ENCODE measurements at regions not wholly inside any gene's neighbourhood (a gene's known extent, or its start where the extent isn't known, plus 50 kb on each side); places are given as distances from the start of the nearest gene placed in this dataset.

DNA sequence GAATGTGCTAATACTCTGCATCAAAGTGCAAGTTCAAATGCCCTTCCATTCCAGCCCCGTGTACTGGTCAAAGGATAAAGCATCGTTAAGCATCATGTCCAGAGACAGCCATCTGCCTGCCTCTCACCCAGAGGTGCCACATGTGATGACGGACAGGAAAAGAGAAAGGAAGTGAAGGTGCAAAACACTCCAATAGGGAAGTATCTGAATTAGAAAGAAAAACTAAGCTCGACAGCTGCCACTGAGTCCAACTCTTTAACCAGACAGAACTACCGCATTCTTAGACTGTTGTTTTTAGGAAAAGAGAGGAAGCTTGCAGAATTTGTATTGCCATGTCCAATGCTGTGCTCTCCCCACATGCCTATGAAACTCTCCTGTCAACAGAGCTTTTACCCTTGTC is 465.0 kb upstream of the SOX5 start:
- DNase-seq (ENCODE audit: low read depth), result no peak

GRCh38 chr12:24411948-24412347 is 462.5 kb upstream of the SOX5 start:
- DNase-seq (ENCODE audit: low read depth), result no peak

GRCh38 chr12:24409868-24410267 is 460.4 kb upstream of the SOX5 start:
- DNase-seq (ENCODE audit: low read depth), result no peak

- no peak for DNase-seq (ENCODE audit: low read depth)
These were observed 458.8 kb upstream of the SOX5 start for GRCh38 chr12:24408305-24408704.

GRCh38 chr12:24407884-24408283 is 458.4 kb upstream of the SOX5 start:
- no peak for DNase-seq (ENCODE audit: low read depth)

- no peak for DNase-seq (ENCODE audit: low read depth)
These were observed 454.8 kb upstream of the SOX5 start for GRCh38 chr12:24404086-24404815.

GRCh38 chr12:24400533-24400932 is 451.1 kb upstream of the SOX5 start:
- DNase-seq (ENCODE audit: low read depth), result no peak

DNA sequence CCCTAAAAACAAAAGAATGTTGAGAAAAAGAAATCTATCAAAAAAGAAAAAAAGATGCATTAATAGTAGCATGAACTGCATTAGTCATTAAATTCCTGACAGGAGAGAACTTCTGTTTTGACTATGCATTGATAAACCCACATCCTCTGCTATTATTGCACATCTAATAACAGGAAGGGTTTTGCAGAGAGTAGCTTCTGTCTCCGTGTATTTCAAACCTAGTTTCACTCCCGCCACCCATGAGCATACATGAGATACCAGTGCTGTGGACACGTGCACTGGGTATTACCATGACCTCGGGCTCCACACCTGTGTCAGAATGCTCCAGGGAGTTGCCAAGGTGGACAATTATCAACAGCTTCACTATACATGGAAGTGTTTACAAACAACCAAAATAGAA is 449.1 kb upstream of the SOX5 start:
- no peak for DNase-seq (ENCODE audit: low read depth)

DNA sequence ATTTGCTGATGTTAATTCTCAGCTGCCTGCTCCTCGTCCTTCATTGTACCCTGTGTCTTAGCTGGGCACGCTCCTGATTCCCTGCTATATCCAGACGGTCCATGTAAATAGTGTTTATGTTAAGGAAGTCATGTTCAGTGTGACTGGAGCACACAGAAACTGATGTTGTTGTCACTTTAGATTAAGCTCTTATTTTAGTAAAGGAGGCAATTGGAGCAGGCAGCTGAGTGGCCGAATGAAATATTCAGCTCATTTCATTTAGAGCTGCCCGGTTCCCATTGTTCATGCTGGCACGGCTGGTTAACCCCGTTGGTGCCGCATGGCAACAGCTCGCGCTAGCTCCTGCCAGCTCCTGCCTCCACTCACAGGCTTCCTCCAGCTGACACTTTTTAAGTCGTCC is 446.8 kb upstream of the SOX5 start:
- DNase-seq (ENCODE audit: low read depth), result no peak

DNA sequence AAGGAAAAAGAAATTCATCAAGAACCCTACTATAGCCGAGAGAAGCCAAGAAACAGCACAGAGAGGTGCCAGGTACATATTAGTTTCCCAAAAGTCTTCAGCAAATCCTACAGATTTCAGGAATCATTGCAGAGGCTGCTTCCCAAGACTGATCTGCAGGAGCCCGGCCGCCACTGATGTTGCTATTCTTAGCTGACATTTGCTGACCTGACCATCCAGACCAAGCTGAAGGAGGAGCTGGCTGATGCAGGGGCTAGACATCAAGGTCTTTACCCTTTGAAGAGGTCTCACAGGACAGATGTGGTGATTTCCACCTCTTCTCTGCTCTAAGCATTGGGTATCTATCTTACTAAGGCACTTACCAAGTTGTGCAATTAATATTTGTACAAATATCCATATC is 444.8 kb upstream of the SOX5 start:
- no peak for DNase-seq (ENCODE audit: low read depth)

GRCh38 chr12:24393071-24393470 is 443.6 kb upstream of the SOX5 start:
- DNase-seq (ENCODE audit: low read depth), result no peak

- no peak for DNase-seq (ENCODE audit: low read depth)
These were observed 439.9 kb upstream of the SOX5 start for GRCh38 chr12:24389394-24389793.

- no peak for DNase-seq (ENCODE audit: low read depth)
These were observed 437.9 kb upstream of the SOX5 start for GRCh38 chr12:24387381-24387780.

DNA sequence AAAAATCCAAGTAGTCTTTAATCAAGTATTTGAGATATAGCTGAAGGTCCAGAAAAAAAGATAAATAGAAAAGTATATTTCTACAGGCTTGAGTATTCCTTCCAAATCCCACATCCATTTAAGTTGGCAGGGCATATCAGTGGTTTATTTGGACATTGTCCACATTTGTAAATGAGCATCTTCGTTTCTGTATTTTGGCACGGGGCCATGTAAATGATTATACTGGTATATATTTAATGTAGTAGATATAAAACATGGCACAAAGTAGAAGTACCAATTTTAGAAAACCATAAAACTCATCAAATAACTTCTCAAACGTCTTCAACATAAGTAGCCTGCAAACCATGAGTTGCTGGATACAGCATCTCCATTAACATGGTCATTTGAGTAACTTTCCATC is 437.4 kb upstream of the SOX5 start:
- no peak for DNase-seq (ENCODE audit: low read depth)

DNA sequence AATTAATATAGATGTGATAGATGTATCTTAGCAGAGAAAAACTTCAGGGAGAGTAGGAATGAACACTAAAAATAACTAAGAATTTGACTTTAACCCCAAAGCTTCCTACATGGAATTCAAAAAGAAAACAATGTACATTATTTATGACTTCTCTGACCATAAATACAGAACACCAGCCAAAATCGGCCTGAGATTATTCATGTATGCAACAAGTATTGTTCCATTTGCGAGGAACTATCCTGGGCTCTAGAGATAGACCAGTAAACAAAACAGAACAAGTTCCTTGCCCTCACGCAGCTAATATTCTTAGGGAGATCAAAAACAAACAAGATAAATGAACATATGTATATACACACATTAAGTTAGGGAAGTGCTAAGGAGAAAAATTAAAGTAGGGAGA is 432.3 kb upstream of the SOX5 start:
- no peak for DNase-seq (ENCODE audit: low read depth)

DNA sequence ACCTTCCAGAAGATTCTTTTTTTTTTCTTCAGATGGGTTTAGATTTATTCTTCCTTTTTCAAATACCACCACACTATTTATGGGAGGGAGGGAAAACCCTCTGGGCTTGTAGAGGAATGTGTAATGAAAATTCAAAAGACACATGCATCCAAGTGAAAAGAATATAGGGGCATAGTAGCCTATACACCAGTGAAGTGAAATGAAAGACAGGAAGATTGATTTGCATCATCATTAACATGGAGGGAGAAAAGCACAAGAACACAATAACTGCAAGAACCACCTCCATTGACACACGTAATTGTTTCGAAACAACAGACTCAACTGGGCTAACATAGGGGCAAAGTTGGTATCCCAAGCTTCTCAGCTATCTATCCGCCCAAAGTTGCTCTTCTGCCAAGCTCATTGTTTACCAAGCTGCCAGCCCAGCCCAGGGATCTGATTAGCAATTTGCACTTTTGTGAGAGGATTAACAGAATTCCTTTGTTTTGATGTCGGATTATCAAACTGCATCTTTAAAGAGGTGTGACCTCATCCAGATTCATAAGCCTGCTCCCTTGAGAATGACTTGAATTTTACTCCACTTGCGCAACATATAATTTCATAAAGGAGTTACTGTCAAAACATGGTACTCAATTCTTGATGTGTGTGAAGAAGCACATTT is 430.5 kb upstream of the SOX5 start:
- no peak for DNase-seq (ENCODE audit: low read depth)

DNA sequence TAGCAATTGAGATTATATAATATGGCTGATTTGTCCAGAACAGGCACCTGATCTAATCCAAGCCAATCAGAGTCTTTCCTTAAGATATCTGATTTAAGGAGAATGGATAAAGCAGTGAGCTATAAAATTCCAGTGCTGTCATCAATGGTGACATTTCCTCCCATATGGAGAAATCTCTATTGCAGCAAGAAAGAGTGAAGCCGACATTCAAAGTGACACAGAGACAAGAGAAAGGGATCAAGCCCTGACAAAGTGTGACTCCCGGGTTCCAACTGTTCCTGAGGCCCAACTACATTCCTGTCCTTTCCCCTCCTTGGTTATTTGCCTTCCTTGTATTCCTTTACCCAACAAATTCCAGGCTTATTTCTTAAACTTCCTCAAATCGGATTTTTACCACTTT is 430.0 kb upstream of the SOX5 start:
- no peak for DNase-seq (ENCODE audit: low read depth)

- DNase-seq (ENCODE audit: low read depth), result no peak
These were observed 429.3 kb upstream of the SOX5 start for GRCh38 chr12:24378548-24379407.

DNA sequence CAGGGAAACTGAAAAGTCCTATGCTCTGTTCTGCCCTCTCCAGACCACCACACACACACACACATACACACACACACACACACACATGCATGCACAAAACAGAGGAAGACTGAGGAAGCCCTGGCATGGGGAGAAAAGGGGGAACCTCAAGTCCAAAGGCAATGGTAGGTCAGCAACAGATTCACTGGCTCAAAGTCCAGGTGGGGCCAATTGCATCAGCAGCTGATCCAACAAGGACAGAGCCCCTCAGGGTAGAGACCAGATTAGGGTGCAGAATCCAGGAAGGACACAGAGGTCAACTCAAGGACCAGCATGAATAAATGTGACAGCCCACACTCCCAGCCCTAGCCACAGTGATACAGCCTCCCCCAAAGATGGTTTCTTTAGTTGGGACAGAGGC is 425.0 kb upstream of the SOX5 start:
- DNase-seq (ENCODE audit: low read depth), result no peak

GRCh38 chr12:24373004-24373403 is 423.5 kb upstream of the SOX5 start:
- no peak for DNase-seq (ENCODE audit: low read depth)

- no peak for DNase-seq (ENCODE audit: low read depth)
These were observed 417.0 kb upstream of the SOX5 start for GRCh38 chr12:24366514-24366913.

DNA sequence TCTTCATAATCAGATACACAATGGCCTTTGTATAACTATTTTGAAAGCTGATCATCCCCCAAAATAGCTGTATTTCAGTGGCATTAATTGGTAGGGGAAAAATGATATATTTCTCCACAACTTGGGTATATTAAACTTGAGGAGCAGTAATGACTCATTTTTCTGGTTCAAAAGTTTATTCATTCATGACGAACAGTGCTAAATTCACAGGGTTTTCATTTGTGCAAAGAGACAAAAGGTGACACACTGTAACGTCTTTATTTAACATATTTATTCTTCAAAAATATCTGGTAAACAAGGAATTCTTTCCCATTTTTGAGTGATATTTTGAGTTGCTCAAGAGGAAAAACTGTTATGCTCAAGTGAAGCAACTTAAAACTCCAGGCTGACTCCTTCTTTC is 415.5 kb upstream of the SOX5 start:
- DNase-seq (ENCODE audit: low read depth), result no peak

GRCh38 chr12:24363177-24363754 is 413.8 kb upstream of the SOX5 start:
- DNase-seq (ENCODE audit: low read depth), result no peak

All from activated T-helper 9 cell treated with anti-CD3 and anti-CD28 coated beads, Interleukin-2, amount 50 U/mL, for 16 hours (primary cell).